GM19328 (cell line): ENCODE measurements at regions not wholly inside any gene's neighbourhood (a gene's known extent, or its start where the extent isn't known, plus 50 kb on each side); places are given as distances from the start of the nearest gene placed in this dataset.

Source experiments
- ATAC-seq: cut with Tn5 transposase; IDR thresholded peaks from one replicate; pipeline ENCODE4 v1.9.1; 2021; ENCODE audit warnings: mild to moderate bottlenecking, moderate library complexity; ENCODE audit not compliant: unreplicated experiment

DNA sequence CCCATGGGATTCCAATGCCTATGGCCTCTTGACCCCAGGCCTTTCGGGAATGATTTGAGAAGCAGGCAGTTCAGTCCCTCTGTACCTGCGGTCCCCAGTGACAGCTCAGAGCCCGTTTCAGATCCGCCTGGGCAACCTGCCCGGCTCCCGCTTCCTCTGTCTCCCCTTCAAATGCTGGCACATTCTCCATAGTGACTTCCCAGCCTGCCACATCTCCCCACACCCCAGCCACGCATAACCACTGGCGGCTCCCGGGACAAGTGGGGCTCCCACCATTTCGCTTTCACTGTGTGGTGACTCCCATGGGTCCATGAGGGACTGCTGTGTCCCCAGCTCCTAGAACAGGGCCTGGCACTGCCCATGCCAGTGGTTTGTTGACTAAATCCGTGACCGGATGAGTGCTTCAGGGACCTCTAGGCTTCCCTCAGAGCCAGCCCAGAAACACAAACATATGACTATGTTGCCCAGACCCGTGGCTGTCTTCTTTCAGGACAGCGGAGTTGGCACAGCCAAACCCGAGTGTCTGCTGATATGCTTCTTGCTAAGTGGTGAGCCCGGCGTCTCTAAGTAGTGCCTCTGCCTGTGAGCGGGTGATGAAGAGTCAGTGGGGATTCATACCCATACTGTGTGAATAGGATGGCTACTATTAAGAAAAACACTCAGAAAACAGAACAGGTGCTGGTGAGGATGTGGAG is 91.2 kb downstream of the GLI2 start:
- no peak for ATAC-seq

- ATAC-seq, result no peak
Measured at GRCh38 chr2:120828066-120828465, 92.4 kb downstream of the GLI2 start.

DNA sequence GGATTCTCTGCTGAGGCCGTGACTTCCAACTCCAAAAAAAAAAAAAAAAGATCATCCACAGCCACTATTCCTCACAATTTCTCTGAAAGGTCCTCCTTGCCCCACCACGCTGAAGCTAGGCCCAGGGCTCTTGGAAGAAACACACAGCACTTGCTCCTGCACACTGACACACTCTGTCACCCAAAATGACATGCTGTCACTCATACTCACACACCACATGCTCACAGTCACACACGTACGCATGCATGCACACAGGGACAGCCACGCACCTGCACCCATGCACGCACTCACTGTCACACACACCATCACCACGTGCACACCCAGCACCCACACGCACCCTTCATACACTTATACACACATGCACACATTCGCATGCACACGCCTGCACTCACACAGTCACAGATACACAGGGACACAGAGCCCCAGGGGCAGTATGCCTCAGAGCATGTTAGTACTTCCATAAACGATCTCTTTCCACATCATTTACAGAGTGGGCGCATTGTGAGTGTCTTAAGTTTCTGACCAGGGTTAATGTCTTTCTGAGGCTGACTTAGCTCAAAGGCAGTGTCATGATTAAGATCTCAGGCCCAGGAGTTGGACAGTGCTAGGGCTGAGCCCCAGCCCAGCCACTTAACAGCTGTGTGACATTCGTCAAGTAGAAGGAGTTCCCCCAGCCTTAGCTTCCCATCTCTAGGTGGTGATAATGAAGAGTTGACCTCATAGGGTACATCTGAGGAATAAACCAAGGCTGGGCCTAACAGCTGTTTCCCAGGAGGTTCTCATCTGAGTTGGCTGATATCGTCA is 93.4 kb downstream of the GLI2 start:
- ATAC-seq, result no peak

DNA sequence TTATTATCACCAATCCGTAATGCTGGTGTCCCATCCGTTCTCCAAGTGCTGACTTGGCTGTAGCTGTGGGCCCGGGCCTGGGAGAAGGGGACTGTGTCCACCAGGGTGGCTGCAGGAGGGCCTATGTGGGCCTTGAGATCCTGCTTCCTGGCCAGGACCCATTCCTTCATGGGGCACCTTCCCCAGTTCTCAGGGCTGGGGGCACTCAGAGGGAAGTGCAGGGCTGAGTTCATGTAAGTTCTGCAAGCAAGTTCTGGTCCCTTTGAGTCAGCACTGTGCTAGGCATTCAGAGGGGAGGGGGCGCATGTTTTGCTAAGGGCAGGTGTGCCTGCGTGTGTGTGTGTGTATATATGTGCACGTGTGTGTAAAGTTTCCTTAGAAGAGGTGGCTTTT is 94.0 kb downstream of the GLI2 start:
- no peak for ATAC-seq

DNA sequence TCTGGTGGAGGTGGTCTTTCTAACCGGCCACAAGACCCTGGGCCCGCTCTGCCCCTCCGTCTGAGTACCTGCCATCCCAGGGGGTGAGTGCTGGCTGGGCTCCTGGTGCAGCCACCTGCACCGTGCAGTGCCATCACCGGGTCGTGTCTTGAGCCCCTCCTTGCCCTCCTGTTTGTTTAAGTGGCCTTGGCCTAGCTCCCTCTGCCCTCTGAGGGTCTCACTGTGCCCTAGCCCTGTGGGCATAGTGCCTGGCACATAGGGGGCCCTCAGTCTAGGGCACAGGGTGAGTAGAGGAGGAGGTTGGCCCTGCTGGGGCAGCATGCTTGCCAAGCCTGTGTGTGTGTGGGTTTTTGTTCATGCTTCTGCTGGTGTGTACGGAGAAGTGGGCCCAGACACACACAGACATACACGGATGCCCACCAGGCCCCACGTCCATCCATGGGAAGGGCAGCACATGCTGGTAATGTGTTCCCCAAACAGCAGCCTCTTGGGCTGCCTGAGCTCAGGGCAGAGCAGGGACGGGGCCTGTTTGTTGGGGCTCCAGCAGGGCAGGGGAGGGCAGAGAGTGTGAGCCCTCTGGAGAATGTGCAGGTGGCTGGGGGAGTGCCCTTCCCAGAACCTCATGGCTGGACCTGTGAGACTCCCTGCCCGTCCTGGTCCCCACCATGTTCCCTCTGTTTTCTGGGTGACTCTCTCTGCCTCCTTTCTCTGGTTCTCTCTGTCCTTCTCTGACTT is 94.6 kb downstream of the GLI2 start:
- no peak for ATAC-seq

GRCh38 chr2:120831086-120831485 is 95.4 kb downstream of the GLI2 start:
- no peak for ATAC-seq

DNA sequence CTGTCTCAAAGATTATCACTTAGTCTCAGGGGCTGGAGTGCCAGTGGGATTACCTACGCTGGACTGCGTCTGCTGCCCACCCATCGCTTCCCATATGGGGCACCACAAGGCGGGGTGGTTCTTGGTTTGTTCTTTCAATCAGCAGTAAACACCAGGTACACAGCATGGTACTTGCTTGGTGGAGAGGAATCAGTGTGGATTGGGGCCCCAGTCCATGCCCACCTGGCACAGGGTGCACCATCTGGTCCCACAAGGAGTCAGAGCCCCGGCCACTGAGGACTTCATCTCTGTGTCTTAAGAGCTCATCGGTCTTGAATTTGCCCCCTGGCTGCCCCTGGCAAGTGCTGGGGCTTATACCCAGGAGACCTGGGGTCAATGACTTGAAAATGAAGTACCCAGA is 96.2 kb downstream of the GLI2 start:
- ATAC-seq, result no peak

GRCh38 chr2:120832296-120833070 is 96.8 kb downstream of the GLI2 start:
- ATAC-seq, result no peak

DNA sequence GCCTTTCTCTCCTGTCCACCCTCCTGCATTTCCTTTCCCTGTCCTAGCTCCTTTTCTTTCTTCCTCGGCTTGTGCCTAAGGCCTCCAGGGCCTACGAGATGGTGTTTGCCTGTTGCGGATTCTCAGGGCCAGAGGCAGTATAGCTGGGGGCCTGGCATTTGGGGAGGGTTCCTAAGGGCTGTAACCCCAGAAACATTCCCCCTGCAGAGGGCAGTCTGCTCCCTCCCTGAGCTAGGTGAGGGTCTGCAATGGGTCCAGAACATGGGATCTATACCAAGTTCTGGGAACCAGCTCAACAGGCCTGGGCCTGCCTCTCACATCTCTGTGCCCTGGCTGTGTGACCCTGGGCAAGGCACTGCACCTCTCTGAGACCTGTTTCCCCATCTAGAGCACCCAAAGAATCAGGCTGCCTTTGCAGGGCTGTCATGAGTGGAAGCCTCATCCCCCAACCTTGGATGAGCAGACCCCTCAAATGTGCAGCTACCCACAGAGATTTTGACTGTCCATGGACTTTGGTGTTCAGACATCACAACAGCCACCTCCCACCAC is 97.5 kb downstream of the GLI2 start:
- ATAC-seq, result no peak

DNA sequence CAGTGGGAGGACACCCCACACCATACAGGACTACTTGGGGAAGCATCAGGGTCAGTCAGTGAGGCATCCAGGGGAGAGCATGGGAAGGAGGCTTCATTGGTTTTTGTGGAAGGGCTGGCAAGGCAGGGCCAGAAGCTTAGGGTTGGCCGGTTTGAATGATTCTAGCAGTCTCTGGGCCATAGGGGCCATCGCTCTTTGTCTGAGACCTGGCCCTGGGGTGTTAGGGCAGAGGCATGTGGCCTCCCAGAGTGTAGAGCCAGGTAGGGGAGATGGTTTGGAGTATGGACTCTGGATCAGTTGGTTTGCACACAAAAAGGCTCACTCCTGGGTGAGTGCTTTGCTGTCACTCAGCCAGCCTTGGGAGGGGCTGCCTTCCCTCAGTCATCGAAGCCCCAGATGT is 98.5 kb downstream of the GLI2 start:
- no peak for ATAC-seq

- ATAC-seq, result no peak
Measured at GRCh38 chr2:120836281-120836680, 100.6 kb downstream of the GLI2 start.

- no peak for ATAC-seq
Measured at GRCh38 chr2:120840795-120841487, 105.3 kb downstream of the GLI2 start.

GRCh38 chr2:120842456-120843439 is 107.1 kb downstream of the GLI2 start:
- no peak for ATAC-seq

DNA sequence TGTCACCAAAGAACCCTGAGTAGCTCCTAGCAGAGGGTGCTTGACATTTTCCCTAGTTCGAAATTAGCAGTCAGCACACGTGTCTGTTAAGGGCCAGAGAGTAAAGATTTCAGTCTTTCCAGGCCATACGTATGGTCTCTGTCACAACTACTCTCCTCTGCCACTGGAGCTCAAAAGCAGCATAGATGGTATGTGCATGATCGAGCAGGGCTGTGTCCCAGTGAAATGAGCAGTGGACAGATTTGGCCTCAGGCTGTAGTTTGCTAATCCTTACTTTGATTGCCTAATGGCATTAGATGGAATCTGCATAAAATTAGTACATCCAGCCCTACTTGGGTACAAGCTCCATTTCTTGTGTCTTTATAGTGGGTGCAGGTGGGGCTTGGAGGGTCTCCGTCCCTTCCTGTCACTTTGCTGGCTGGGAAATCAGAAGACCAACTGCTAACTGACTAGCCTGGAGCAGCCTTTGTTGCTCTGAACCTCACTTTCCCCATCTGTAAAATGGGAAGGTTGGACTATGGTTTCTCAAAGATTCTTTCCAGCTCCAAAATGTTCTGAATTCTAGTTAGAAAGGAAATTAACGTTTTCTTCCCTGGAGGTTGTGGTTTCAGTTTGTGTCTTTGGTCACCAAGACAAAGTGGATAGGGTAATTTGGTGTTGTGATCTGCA is 108.5 kb downstream of the GLI2 start:
- no peak for ATAC-seq

GRCh38 chr2:120845277-120845676 is 109.6 kb downstream of the GLI2 start:
- no peak for ATAC-seq

GRCh38 chr2:120846406-120847095 is 110.9 kb downstream of the GLI2 start:
- ATAC-seq, result no peak

DNA sequence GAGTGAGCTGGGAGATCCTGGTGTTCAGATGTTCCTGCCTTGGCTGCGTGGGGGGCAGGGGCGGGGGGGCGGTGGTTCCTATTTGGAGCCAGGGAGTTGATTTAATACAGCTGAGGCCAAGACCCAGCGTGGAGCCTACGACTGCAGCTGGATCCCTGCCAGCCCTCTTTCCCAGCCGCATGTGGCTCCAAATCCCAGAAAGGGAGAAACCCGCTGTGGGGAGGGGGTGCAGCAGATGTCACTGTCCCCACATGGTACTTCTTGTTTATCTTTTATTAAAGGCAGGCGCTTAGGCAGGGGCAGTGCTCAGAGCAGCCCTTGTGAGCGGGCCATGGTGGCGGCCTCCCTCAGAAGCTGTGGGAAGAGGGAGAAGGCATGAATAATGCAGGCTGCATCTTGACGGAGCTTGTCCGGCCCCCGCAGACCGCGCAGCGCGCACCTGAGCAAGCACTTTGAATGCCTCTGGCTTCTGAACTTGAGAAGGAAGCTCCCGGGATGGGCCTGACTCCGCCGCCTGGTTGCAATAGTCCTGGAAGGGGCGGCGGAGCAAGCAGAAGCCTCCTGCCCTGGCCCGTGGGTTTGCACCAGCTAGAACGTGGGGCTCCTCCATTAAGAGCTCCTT is 112.1 kb downstream of the GLI2 start:
- ATAC-seq, result no peak
